ENCODE measurements at regions not wholly inside any gene's neighbourhood (a gene's known extent, or its start where the extent isn't known, plus 50 kb on each side); places are given as distances from the start of the nearest gene placed in this dataset.

GRCh38 chr14:58828298-58828697, 190.5 kb downstream of the DACT1 start:
- in situ Hi-C loops (cut with HindIII; ENCODE audit: extremely low pct_ligation_motif_present, low pct_unique_long_range_greater_than_20kb): no loop called here
- H3K27me3 ChIP-seq (ENCODE audit: control insufficient read depth in 1 of 2, insufficient read depth in 2 of 2, low read length in 2 of 2): no peaks in the 10 kb centered on the region
- 73% methylated on average over 10 of the region's 15 CpGs for WGBS (ENCODE audit: low lambda C conversion rate)
- peaks cover 11% of the 10 kb centered on the region for H3K4me1 ChIP-seq (ENCODE audit: insufficient read depth, low read length)
- no peak for FAIRE-seq
- no peaks in the 10 kb centered on the region for H4K20me1 ChIP-seq (ENCODE audit: insufficient read depth, low read length)
- H3K36me3 ChIP-seq (replicated peaks in 1 of 2; ENCODE audit: control insufficient read depth in 1 of 2, insufficient read depth in 2 of 2, low read length in 2 of 2): no peaks in the 10 kb centered on the region
- no peak overlapping the region for H2AFZ ChIP-seq (ENCODE audit: low read length)
- no peak overlapping the region for H3K27ac ChIP-seq (ENCODE audit: extremely low read length, insufficient read depth, low read length)
- H3K79me2 ChIP-seq (ENCODE audit: insufficient read depth, low read length): no peaks in the 10 kb centered on the region
- intact Hi-C loops (cut with micrococcal nuclease; ENCODE audit: unreplicated experiment): no loop called here
- ChIA-PET CTCF (ENCODE audit: low intra/inter-chr PET ratio, low total read pairs) (no interaction called here), POLR2A (no interaction called here)
- H3K9me3 ChIP-seq (ENCODE audit: low read length): 0 out of 2 replicates have a peak, but pooled peaks cover 7% of the 10 kb centered on the region
- H3K4me2 ChIP-seq (ENCODE audit: low read depth, low read length): no peak overlapping the region
- no peak overlapping the region for H3K4me3 ChIP-seq (replicated peaks in 1 of 3; ENCODE audit: insufficient read depth in 1 of 3, low read depth in 2 of 3, low read length in 3 of 3)
- BruUV-seq (replicated peaks): no TSS peak
- no peak overlapping the region for H3K9ac ChIP-seq (ENCODE audit: insufficient read depth, low read depth, low read length)
- TF ChIP-seq GMEB1 (CRISPR knock-in tag; IDR thresholded peaks at IDR 0.05; ENCODE audit: borderline replicate concordance) (no peak), NFE2L1 (CRISPR knock-in tag; IDR thresholded peaks at IDR 0.05; ENCODE audit: borderline replicate concordance) (no peak), SRSF4 (IDR thresholded peaks at IDR 0.05; ENCODE audit: low read depth, low read length, poor library complexity, severe bottlenecking) (no peak), MAX (IDR thresholded peaks at IDR 0.05) (no peak), POLR2AphosphoS5 (IDR thresholded peaks at IDR 0.05; ENCODE audit: low read depth, low read length) (no peak)
- TF ChIP-seq, protein P1, sequence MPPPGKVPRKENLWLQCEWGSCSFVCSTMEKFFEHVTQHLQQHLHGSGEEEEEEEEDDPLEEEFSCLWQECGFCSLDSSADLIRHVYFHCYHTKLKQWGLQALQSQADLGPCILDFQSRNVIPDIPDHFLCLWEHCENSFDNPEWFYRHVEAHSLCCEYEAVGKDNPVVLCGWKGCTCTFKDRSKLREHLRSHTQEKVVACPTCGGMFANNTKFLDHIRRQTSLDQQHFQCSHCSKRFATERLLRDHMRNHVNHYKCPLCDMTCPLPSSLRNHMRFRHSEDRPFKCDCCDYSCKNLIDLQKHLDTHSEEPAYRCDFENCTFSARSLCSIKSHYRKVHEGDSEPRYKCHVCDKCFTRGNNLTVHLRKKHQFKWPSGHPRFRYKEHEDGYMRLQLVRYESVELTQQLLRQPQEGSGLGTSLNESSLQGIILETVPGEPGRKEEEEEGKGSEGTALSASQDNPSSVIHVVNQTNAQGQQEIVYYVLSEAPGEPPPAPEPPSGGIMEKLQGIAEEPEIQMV (CRISPR knock-in tag; IDR thresholded peaks at IDR 0.05; ENCODE audit: low read depth): no peak
- no peak for DNase-seq (ENCODE audit: low spot score)
- ATAC-seq: no peak

All from HepG2 (cell line).